Neural crest cell (in vitro differentiated cells): ENCODE measurements at regions not wholly inside any gene's neighbourhood (a gene's known extent, or its start where the extent isn't known, plus 50 kb on each side); places are given as distances from the start of the nearest gene placed in this dataset.

ENCODE experiments used
- DNase-seq: peaks from one replicate; pipeline ENCODE4 v3.0.0; 2021; ENCODE audit warnings: low read depth, mixed read lengths, low spot score
- H3K27ac Mint-ChIP-seq: one replicate; pipeline ENCODE4 v1.8.0; 2021; ENCODE audit warnings: mild to moderate bottlenecking, mixed read lengths; ENCODE audit not compliant: unreplicated experiment
- H3K27me3 Mint-ChIP-seq: 2 replicates; pipeline ENCODE4 v1.8.0; 2021; ENCODE audit warnings: low read depth, mild to moderate bottlenecking, mixed read lengths
- H3K36me3 Mint-ChIP-seq: 2 replicates; pipeline ENCODE4 v1.8.0; 2021; ENCODE audit warnings: low read depth, mild to moderate bottlenecking, mixed read lengths
- H3K4me1 Mint-ChIP-seq: 2 replicates; pipeline ENCODE4 v1.8.0; 2021; ENCODE audit warnings: mixed read lengths
- H3K4me3 Mint-ChIP-seq: one replicate; pipeline ENCODE4 v1.8.0; 2021; ENCODE audit warnings: mild to moderate bottlenecking, mixed read lengths
- H3K9me3 Mint-ChIP-seq: 2 replicates; pipeline ENCODE4 v1.8.0; 2021; ENCODE audit warnings: mixed read lengths
- CTCF ChIP-seq: fragments of 200-600 bp; sonication (generic); conservative IDR thresholded peaks from 2 replicates; pipeline ENCODE4 v1.5.0; 2021; ENCODE audit warnings: antibody characterized with exemption, mild to moderate bottlenecking

- no peak for DNase-seq
- no peak overlapping the region for H3K27ac Mint-ChIP-seq
- no peak for TF ChIP-seq CTCF
- H3K4me3 Mint-ChIP-seq, result no peak overlapping the region
- H3K27me3 Mint-ChIP-seq, result peaks cover 70% of the 10 kb centered on the region
- H3K4me1 Mint-ChIP-seq, result peaks cover 13% of the 10 kb centered on the region
- H3K36me3 Mint-ChIP-seq, result no peaks in the 10 kb centered on the region
- no peaks in the 10 kb centered on the region for H3K9me3 Mint-ChIP-seq
Observed at GRCh38 chr1:18561967-18562366, 68.7 kb upstream of the PAX7 start.

GRCh38 chr1:18564676-18565075, 66.0 kb upstream of the PAX7 start:
- Mint-ChIP-seq H3K4me3 (no peak overlapping the region), H3K4me1 (no peaks in the 10 kb centered on the region), H3K27me3 (peaks cover 50% of the 10 kb centered on the region), H3K36me3 (no peaks in the 10 kb centered on the region), H3K27ac (no peak overlapping the region), H3K9me3 (no peaks in the 10 kb centered on the region)
- no peak for TF ChIP-seq CTCF
- no peak for DNase-seq

- no peaks in the 10 kb centered on the region for H3K36me3 Mint-ChIP-seq
- H3K4me1 Mint-ChIP-seq, result no peaks in the 10 kb centered on the region
- no peak overlapping the region for H3K27ac Mint-ChIP-seq
- no peaks in the 10 kb centered on the region for H3K9me3 Mint-ChIP-seq
- H3K4me3 Mint-ChIP-seq, result no peak overlapping the region
- peaks cover 44% of the 10 kb centered on the region for H3K27me3 Mint-ChIP-seq
- DNase-seq, result no peak
- TF ChIP-seq CTCF, result no peak
Observed at GRCh38 chr1:18565321-18565720, 65.3 kb upstream of the PAX7 start.

DNA sequence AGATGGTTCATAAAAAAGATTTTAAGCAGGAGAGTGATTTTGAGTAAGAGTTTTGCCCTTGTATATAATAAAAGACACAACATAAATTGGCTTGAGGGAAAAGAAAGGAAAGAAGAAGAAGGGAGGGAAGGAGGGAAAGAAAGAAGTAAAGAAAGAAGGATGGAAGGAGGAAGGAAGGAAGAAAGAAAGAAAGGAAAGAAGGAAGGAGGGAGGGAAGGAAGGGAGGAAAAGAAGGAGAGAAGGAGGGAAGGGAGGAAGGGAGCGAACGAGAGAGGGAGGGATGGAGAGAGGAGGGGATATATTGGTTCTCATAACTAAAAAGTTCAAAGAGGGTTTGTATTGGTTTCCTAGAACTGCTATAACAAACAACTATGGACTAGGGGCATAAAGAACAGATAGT, 62.2 kb upstream of the PAX7 start:
- H3K9me3 Mint-ChIP-seq, result no peaks in the 10 kb centered on the region
- H3K27me3 Mint-ChIP-seq, result peaks cover 33% of the 10 kb centered on the region
- H3K4me1 Mint-ChIP-seq, result no peaks in the 10 kb centered on the region
- no peak overlapping the region for H3K27ac Mint-ChIP-seq
- no peaks in the 10 kb centered on the region for H3K36me3 Mint-ChIP-seq
- TF ChIP-seq CTCF, result no peak
- no peak for DNase-seq
- H3K4me3 Mint-ChIP-seq, result no peak overlapping the region

GRCh38 chr1:18569251-18569650, 61.4 kb upstream of the PAX7 start:
- no peak overlapping the region for H3K4me3 Mint-ChIP-seq
- H3K9me3 Mint-ChIP-seq, result no peaks in the 10 kb centered on the region
- no peak overlapping the region for H3K27ac Mint-ChIP-seq
- no peaks in the 10 kb centered on the region for H3K4me1 Mint-ChIP-seq
- H3K36me3 Mint-ChIP-seq, result no peaks in the 10 kb centered on the region
- no peak for TF ChIP-seq CTCF
- peaks cover 31% of the 10 kb centered on the region for H3K27me3 Mint-ChIP-seq
- DNase-seq, result no peak
